AG04449 (cell line): ENCODE measurements at regions not wholly inside any gene's neighbourhood (a gene's known extent, or its start where the extent isn't known, plus 50 kb on each side); places are given as distances from the start of the nearest gene placed in this dataset.

Source experiments
- CTCF ChIA-PET: fragments of 350-600 bp; formaldehyde crosslinking; extraction: SDS; loops from one replicate; lab custom pipeline; 2021; ENCODE audit warnings: antibody characterized with exemption; lab: Yijun Ruan, JAX
- POLR2A ChIA-PET: fragments of 400-600, 350-600 bp; formaldehyde crosslinking; extraction: SDS; loops from one replicate; lab custom pipeline; 2020; ENCODE audit warnings: antibody characterized with exemption, inconsistent platforms; lab: Yijun Ruan, JAX
- DNase-seq: peaks from one replicate; pipeline ENCODE4 v3.0.0-alpha.2; 2010; ENCODE audit warnings: low read depth, low spot score
- H3K4me3 ChIP-seq: 2 replicates; pipeline ENCODE4 v1.5.1; 2011; ENCODE audit warnings: low read depth, mild to moderate bottlenecking, control low read depth, low read length
- CTCF ChIP-seq: IDR thresholded peaks from one replicate; pipeline ENCODE4 v1.5.1; 2011; ENCODE audit warnings: mild to moderate bottlenecking, moderate library complexity, low read length, control low read depth, inconsistent platforms; ENCODE audit not compliant: insufficient read depth; ENCODE audit errors: missing control alignments

- H3K4me3 ChIP-seq, result no peak overlapping the region
- TF ChIP-seq CTCF, result no peak
- ChIA-PET CTCF (no interaction called here), POLR2A (no interaction called here)
- DNase-seq, result no peak
Observed at GRCh38 chr12:115623275-115623674, 654.2 kb downstream of the MED13L start.

GRCh38 chr12:115620816-115621215, 656.7 kb downstream of the MED13L start:
- POLR2A ChIA-PET, result interaction anchor here (0.6 kb wide), 1 partner anchor 267 kb away, joined by 3 read pairs; no protein-coding TSS in a partner anchor
- CTCF ChIA-PET, result interaction anchor here (1.4 kb wide), 1 partner anchor 11 kb away, joined by 3 read pairs; no protein-coding TSS in a partner anchor

GRCh38 chr12:115619889-115620288, 657.6 kb downstream of the MED13L start:
- POLR2A ChIA-PET, result no interaction called here
- TF ChIP-seq CTCF, result no peak
- CTCF ChIA-PET, result interaction anchor here (1.4 kb wide), 1 partner anchor 11 kb away, joined by 3 read pairs; no protein-coding TSS in a partner anchor
- H3K4me3 ChIP-seq, result no peak overlapping the region
- DNase-seq, result no peak

More at GRCh38 chr12:115620816-115621215, 656.7 kb downstream of the MED13L start:
- TF ChIP-seq CTCF, result no peak
- no peak for DNase-seq
- no peak overlapping the region for H3K4me3 ChIP-seq

GRCh38 chr12:115619061-115619460, 658.4 kb downstream of the MED13L start:
- no peak overlapping the region for H3K4me3 ChIP-seq
- ChIA-PET CTCF (no interaction called here), POLR2A (no interaction called here)
- no peak for TF ChIP-seq CTCF
- DNase-seq, result no peak

GRCh38 chr12:115618105-115618504, 659.4 kb downstream of the MED13L start:
- DNase-seq, result no peak
- no peak overlapping the region for H3K4me3 ChIP-seq
- no peak for TF ChIP-seq CTCF
- CTCF ChIA-PET, result no interaction called here
- POLR2A ChIA-PET, result no interaction called here

GRCh38 chr12:115617391-115617790, 660.1 kb downstream of the MED13L start:
- POLR2A ChIA-PET, result no interaction called here
- CTCF ChIA-PET, result no interaction called here
- DNase-seq, result no peak
- no peak for TF ChIP-seq CTCF
- no peak overlapping the region for H3K4me3 ChIP-seq
